HG02852 (cell line): ENCODE measurements at regions not wholly inside any gene's neighbourhood (a gene's known extent, or its start where the extent isn't known, plus 50 kb on each side); places are given as distances from the start of the nearest gene placed in this dataset.
A peak's percentile ranks its signal among the peaks of the same experiment; 100 is the strongest.
"Not testable (repeated sequence)": the region's sequence is repeated elsewhere in the genome, so short reads cannot be mapped to it uniquely, and the experiment has no call there.

ENCODE experiments used
- ATAC-seq: cut with Tn5 transposase; IDR thresholded peaks from one replicate; pipeline ENCODE4 v1.9.1; 2021; ENCODE audit warnings: mild to moderate bottlenecking, moderate library complexity; ENCODE audit not compliant: unreplicated experiment

GRCh38 chr5:14996997-14997396 lies 125.4 kb upstream of the ANKH start:
- ATAC-seq, result peak; percentile 69

GRCh38 chr5:14995229-14995628 lies 123.7 kb upstream of the ANKH start:
- ATAC-seq, result no peak

GRCh38 chr5:14993459-14994133 lies 122.0 kb upstream of the ANKH start:
- not testable (repeated sequence) for ATAC-seq

- ATAC-seq, result peak; percentile 79
Observed at GRCh38 chr5:14992751-14993458, 121.3 kb upstream of the ANKH start.

GRCh38 chr5:14988223-14988622 lies 116.6 kb upstream of the ANKH start:
- no peak for ATAC-seq

GRCh38 chr5:14986413-14986812 lies 114.8 kb upstream of the ANKH start:
- no peak for ATAC-seq

GRCh38 chr5:14983666-14984441 lies 112.3 kb upstream of the ANKH start:
- ATAC-seq, result no peak

- no peak for ATAC-seq
Observed at GRCh38 chr5:14980698-14981097, 109.1 kb upstream of the ANKH start.

- ATAC-seq, result no peak
Observed at GRCh38 chr5:14977058-14977685, 105.6 kb upstream of the ANKH start.

- ATAC-seq, result no peak
Observed at GRCh38 chr5:14976486-14976885, 104.9 kb upstream of the ANKH start.

GRCh38 chr5:14971873-14972272 lies 100.3 kb upstream of the ANKH start:
- no peak for ATAC-seq

GRCh38 chr5:14968796-14969195 lies 97.2 kb upstream of the ANKH start:
- no peak for ATAC-seq

GRCh38 chr5:14967166-14967565 lies 95.6 kb upstream of the ANKH start:
- no peak for ATAC-seq

GRCh38 chr5:14965815-14966214 lies 94.2 kb upstream of the ANKH start:
- ATAC-seq, result no peak

- no peak for ATAC-seq
Observed at GRCh38 chr5:14962604-14963003, 91.0 kb upstream of the ANKH start.

GRCh38 chr5:14960120-14960462 lies 88.5 kb upstream of the ANKH start:
- no peak for ATAC-seq

GRCh38 chr5:14959399-14960119 lies 88.0 kb upstream of the ANKH start:
- no peak for ATAC-seq

GRCh38 chr5:14958188-14958587 lies 86.6 kb upstream of the ANKH start:
- no peak for ATAC-seq

GRCh38 chr5:14956423-14957046 lies 85.0 kb upstream of the ANKH start:
- no peak for ATAC-seq

GRCh38 chr5:14954616-14955343 lies 83.2 kb upstream of the ANKH start:
- no peak for ATAC-seq
